ENCODE measurements at regions not wholly inside any gene's neighbourhood (a gene's known extent, or its start where the extent isn't known, plus 50 kb on each side); places are given as distances from the start of the nearest gene placed in this dataset.

DNA sequence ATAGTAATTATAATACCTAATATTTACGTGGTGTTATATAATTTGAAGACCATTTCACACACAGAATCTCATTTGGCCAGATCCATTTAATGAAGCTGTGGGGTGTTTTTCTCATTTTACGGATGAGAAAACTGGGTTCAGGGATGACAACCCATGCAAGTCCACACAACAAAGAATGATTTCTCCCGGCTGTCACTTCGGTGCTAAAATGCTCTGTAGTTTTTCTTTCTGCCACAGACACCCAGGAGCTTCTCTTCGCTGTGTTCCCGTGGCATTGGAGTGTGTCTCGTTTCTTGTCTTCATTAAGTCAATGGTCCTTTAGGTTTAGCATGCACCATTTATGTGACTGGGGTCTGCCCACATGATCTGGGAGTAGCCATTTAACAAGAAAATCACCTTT, 308.5 kb downstream of the ENC1 start:
- FAIRE-seq (no peak), DNase-seq (ENCODE audit: insufficient read length, low spot score) (no peak)

DNA sequence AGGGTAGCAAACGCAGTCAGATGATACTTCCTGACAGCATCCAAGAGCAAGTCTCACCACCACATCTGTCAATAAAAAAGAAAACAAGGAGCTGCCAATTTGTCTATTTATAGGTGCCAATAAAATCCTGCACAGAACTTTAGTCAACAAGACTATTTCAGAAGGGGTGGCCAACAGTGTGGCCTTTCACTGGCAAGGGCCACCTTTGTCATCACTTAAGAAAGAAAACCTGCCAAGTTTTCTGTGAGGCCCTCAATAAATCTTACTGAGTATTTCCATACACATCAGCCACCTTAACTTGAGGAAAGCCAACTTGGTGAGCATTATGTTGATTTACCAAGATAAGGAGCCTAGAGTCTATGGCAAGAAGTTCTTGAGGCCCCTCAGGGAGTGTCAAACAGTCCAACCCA, 312.3 kb downstream of the ENC1 start:
- no peak for FAIRE-seq

DNA sequence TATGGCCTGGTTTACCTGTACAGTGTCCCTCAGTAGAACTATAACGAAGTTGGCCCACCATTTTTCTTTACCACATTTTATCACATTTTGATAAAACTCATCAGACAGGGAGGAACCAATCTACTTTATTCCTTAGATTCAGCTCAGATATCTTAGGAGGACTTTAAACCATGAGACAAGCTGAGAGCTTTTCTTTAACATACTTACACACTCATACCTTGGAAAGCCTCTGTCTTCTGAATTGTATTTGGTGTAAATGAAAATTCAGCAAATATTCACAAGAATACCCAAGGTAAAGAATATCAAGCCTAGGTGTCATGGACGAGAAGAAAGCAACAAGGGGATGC, 313.2 kb downstream of the ENC1 start:
- no peak for FAIRE-seq
- no peak for DNase-seq (ENCODE audit: insufficient read length, low spot score)

More for the DNA sequence above, 312.3 kb downstream of the ENC1 start:
- DNase-seq (ENCODE audit: insufficient read length, low spot score): no peak

DNA sequence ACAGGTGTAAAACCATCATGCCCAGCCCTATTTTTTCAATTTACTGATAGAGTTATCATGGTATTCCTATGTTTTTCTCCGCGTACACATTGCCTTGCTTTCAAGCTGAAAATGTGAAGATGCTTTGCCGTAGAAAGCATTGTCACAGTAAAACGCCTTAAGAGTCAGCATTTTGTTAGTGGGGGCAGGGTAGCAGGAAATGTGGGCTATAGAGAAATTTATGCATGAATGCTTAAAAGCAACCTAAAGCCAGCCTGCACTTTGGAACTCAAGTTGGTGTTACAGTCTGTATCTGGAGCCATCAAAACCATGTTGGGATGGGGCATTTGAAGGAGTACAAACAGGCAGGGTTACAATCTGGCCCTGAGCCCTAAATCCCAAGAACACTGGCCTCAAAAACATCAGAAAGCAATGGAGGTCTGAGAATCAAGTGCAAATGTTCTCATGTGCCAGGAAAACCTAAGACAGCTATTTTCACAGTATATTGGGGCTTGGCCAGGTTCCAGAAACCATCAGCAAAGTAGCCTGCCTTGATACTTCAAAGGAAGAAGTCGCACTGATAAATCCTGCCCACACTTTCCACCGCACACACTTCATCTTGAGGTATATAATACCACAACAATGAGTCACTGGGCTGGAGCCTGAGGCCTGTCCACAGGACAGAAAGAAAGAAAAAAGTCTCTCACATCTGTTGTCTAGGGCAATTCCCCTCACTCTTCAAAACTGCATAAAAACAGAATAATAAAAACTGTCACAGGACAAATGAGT, 313.8 kb downstream of the ENC1 start:
- DNase-seq (ENCODE audit: insufficient read length, low spot score) (peak; percentile 23), FAIRE-seq (peak; percentile 82)

DNA sequence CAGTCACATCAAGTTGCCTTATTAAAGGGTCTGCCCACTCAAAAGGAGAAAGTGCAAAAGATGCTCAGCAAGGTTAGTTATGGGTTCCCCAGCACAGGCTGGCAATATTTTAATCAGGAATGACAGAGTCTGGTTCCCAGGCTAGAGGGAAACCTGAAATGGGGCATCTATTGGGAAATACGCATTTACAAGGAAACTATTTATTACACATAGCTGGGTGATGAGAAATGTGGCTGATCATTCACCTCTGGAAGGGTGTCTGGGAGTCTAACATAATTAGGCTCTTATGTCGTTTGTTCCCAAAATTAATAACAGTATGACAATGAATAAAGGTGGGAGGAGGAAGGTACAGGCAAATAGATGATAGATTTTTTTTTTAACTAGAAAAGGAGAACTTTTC, 314.7 kb downstream of the ENC1 start:
- FAIRE-seq (no peak), DNase-seq (ENCODE audit: insufficient read length, low spot score) (no peak)

DNA sequence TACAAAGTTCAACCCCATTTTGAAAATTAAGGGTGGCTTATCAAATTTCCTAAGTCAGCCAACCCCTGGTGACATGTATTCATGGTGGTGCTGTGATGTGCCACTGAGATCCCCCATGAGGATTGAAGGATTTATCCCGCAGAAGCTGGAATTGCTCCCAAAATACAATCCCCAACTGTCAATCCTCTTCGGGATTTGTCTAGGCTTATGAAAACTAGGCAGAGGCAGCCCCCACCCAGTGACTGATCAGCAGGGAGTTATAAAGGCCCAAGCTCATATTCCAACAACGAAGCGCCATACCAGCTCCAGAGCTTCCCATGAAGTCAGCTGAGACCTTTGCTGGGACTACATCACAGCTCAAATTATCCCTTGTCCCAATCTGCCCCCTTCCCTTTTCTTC, 316.0 kb downstream of the ENC1 start:
- no peak for FAIRE-seq
- no peak for DNase-seq (ENCODE audit: insufficient read length, low spot score)

DNA sequence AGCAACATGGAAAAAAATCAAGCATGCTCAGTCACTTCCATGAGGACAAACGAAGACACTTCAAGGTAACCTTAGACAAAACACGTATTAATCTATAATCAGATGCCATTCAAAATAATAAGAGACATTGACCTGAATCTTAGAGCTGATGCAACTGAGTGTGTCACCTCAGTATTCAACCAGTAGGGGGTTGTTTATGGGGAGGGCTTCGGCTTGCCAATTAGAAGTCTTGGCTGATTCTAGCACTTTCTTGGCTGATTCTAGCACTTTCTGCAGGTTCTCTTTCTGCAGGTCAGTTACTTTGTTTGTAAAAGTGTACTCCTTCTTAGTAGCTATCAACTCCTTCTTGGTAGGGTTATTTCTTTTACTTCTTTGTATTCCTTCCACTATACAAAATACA, 317.6 kb downstream of the ENC1 start:
- no peak for FAIRE-seq
- DNase-seq (ENCODE audit: insufficient read length, low spot score): no peak

DNA sequence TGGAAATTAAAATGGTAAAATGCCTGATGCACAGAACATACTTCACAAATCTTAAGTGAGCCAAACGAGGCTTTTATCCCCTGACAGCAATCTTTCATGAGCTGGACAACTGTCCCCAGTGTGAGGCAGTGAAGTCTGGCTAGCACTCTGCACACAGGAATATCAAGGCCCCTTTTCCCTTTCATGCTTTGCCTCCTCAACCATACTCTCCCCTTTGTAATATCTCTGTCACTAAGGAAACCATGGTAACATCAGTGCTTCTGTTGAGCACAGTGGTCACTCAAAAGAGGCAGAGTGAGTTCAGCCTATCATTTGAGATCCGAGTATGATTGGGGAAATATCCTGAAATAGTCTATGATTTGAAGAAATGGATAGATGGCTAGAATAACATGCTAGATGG, 318.3 kb downstream of the ENC1 start:
- FAIRE-seq (no peak), DNase-seq (ENCODE audit: insufficient read length, low spot score) (no peak)

DNA sequence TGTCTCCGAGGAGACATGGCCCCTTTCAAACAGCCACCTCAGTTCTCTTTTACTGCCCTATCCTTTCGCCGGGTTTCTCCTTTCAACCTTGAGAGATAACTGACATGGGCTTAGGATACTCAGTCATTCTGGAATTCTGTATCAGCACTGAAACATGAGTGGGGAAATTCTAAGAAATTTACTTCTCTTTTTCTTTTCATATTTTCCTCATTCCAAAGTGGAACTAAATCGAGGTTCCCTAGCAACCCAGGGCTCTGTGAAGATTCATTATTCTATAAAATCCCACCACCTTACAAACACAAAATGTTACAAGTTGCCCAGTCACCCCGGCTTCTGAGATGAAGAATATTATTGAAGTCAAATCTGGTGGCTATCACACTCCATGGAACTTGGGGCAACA, 319.2 kb downstream of the ENC1 start:
- no peak for FAIRE-seq
- no peak for DNase-seq (ENCODE audit: insufficient read length, low spot score)

DNA sequence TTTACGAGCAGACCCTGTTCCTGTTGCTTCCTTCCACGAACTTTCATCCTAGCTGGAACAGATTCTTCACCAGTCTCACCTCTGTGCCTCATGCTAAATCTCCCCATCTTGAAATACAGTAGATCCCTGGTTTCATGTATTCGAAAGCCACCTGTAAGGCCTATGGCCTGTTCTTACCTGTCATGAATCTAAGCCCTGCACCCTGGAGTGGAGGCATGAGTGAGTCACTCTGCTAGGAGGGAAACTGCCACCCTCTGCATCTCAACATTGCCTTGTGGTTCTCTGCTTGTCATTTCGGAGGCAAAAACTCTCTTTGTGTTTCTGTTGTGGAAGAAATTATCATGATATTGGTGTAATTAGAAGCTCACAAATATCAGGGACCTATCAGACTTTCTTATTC, 320.0 kb downstream of the ENC1 start:
- FAIRE-seq (no peak), DNase-seq (ENCODE audit: insufficient read length, low spot score) (no peak)

DNA sequence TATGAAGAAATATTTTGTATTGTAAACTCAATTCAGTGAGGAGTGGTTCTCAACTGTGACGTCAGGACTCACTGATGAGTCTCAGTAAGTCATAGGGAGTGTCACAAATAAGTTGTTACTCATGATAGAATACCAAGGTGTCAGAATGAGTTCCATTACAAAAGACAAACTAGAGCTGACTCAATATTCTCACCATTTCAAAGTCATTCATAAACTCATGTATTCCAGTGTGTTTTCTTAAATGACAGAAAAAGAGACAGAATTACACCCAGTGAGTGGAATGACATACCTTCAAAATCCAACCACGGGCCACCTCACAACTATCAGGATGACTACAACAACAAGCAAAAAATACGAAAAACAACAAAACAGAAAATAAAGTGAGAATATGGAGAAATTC, 321.5 kb downstream of the ENC1 start:
- DNase-seq (ENCODE audit: insufficient read length, low spot score) (no peak), FAIRE-seq (no peak)

DNA sequence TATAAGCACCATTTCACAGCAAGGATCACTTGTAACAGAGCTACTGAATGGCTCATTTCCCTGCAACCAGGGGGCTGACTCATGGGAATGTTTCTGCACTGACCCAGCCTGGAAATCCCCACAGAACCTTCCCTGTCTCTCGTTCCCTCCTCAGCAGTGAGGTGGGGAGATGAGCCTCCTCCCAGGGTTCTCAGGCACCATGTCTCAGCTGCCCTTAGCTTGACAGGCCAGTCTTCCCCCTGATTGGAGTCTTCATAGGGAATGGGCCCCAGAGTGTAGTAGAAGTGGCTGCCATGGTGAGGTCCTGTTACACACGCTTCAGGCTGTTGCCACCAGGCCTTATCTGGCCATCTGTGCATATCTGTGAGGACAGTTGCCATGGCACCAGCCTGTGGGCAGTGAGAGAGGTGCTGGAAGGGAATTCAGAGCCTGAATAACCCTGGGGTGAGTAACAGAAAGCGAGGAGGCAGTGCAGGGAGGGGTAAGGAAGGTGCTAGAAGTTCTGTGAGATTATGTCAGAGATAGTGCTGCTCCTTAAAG, 324.4 kb downstream of the ENC1 start:
- no peak for DNase-seq (ENCODE audit: insufficient read length, low spot score)
- no peak for FAIRE-seq

DNA sequence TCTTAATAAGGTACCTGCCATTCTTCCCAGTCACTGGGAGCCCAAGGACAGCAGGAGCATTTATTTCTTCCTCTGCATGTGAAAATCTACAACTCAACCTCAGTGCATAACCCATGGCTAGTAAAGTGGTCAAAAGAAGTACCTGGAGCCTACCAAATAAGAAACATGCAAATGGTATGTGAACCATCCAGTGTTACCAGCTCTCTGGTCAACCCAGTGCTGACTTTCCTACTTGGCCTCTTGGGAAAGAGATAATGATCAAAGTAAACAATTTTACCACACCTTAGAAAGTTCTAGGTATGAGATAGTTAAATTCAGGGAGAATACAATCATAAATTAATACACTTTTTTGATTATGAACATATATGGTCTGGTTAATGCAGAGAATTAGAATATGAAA, 325.6 kb downstream of the ENC1 start:
- FAIRE-seq: no peak
- no peak for DNase-seq (ENCODE audit: insufficient read length, low spot score)

DNA sequence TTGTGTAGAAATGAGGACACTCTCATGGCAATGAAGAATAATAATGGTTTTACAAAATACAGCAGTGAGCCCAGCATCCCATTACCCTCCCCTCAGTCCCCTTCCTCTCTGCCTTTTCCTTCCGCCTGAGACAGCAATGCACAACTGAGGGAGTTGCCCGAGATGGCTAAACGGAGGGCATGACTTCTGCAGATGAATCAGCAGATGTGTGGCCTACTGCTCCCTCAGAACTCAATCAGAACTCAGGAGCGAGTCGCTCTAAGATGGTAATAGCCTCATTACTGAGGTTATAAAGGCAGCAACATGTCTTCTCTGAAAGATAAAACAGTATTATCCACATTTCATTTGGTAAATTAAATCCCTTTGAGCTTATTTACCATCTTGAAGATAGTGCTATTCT, 326.6 kb downstream of the ENC1 start:
- FAIRE-seq: no peak
- no peak for DNase-seq (ENCODE audit: insufficient read length, low spot score)

DNA sequence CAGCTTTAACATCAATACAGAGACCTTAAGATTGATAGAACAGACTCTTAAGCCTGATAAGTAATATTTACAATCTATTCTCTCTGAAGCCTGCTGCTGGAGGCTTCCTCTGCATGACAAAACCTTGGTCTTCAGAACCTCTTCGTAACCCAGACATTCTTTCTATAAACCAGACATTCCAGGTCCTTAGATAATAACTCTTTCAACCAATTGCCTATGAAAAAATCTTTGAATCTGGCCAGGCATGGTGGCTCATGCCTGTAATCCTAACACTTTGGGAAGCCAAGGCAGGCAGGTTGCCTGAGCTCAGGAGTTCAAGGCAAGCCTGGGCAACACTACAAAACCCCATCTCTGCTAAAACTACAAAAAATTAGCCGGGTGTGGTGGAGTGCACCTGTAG, 327.8 kb downstream of the ENC1 start:
- FAIRE-seq (no peak), DNase-seq (ENCODE audit: insufficient read length, low spot score) (no peak)

DNA sequence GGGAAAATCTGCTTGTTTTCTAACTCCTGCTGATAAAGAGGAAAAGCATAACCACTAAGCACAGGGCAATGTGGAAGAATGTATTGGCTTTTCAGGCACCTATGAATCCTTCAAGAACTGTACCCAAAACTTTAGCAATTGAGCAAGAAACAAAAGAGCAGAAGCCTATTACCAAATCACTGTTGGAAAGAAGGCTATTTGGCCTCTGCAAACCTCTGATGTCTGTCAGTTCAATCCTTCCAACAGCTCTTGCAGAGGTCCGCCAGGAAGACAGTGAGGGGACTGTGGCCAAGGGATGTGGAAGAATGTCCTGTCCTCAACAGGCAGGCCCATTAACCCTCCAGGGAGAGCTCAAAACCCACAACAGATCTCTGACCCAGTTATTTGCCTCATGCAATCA, 328.6 kb downstream of the ENC1 start:
- DNase-seq (ENCODE audit: insufficient read length, low spot score) (no peak), FAIRE-seq (no peak)

DNA sequence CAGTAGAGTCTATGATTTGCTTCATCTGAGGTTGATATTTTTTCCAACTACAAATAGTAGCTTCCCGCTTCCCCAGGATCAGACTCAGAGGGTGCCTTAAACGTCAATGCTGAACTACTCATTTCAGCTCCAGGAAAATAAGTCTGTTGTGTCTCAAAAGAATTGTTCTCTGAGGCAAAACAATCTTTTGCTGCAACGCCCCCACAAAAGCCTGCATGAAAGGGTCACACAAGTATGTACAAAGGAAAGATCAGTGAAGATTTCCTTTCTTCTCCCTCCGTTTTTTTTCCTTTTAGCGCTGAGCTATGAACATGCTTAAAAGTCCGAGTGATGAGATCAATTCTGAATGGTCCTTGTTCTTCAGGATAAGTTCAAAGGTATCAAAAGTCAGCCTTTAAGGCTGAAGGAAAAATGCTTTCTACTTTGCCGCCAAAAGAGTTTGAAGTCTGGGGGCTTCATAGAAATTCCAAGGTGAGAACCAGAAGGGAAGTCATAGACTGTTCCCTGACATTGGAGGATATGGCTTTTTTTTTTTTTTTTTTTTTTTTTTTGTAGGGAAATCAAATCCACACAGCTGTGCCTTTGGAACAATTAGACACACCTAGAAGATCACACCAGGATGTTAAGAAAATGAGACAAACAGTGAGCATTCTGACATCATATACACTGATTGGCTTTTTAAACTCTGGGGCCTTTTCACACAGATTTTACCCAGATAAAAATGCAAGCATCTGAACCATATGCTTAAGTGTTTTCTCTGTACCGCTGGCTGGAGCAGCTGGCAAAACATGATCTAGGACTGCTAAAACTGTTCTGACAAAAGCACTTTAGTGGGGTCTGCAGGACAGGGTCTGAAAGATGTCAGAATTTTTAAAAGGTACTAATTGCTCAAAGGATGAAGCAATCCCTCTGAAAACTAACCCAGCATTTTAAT, 329.3 kb downstream of the ENC1 start:
- DNase-seq (ENCODE audit: insufficient read length, low spot score) (no peak), FAIRE-seq (no peak)

DNA sequence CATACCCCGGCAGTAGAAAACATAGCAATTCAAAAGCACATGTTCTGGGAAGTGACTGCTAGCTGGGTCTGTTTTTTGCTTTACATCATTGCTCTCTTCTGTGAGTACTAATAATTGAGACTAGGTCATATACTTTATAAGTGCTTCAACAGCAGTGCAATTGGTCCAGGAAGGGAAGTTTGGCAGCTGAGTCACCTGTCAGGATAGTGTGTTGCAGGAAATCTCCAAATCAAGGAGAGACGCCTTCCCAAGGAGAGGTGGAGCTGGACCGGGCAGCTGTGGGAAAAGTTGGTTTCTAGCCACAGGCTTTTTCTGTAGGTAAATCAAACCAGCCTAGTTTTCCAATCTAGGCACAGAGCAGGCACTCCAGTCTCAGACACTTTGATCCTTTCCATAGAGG, 330.1 kb downstream of the ENC1 start:
- no peak for FAIRE-seq
- no peak for DNase-seq (ENCODE audit: insufficient read length, low spot score)

DNA sequence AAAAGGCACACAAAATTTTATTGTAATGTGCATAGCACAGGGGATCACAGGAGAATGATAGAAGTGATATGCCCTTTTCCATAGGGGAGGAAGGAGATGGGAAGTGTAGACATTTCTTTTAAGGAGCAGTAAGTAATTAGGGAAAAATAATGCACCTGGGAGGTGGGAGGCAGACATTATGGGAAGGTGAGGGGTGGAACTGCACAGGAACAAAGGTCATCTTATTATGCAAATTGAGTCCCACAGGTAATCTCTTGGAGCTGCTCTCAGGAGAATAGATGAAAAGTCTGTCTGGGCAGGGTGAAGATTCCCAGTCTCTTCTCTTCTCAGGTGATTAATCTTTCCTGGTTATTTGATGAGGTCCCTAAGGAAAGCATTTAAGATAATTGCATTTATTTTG, 331.5 kb downstream of the ENC1 start:
- FAIRE-seq: no peak
- DNase-seq (ENCODE audit: insufficient read length, low spot score): no peak

DNA sequence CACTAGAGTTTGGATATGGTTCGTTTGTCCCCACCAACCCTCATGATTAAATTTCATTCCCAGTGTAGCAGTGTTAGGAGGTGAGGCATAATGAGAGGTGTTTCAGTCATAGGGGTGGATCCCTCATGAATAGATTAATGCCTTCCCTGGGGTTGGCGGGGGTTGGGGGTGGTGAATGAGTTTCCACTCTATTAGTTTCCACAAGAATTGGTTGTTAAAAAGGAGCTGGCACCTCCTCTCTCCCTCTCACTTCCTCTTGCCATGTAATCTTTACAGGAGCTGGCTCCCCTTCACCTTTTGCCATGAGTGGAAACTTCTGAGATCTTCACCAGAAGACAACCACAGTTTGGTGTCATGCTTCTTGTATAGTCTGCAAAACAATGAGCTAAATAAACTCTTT, 333.7 kb downstream of the ENC1 start:
- FAIRE-seq (no peak), DNase-seq (ENCODE audit: insufficient read length, low spot score) (no peak)

DNA sequence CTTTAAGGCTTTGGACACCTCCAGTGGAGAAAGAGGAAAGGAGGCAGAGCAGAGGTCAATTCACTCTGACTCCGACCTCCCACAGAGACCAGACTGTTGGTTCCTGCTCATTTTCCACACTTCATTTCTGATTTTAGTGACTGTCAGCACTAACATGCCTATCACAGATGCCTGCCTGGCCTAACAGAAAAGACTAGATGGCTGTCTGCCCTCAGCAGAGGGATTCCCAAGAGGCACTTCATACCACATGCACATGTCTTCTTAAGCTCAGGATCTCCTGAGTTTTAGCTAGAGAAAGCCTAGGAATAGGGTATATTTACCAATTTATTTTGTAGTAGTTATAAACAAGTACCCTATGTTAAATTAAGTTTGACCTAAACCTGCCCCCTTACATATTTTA, 336.0 kb downstream of the ENC1 start:
- DNase-seq (ENCODE audit: insufficient read length, low spot score) (no peak), FAIRE-seq (no peak)

DNA sequence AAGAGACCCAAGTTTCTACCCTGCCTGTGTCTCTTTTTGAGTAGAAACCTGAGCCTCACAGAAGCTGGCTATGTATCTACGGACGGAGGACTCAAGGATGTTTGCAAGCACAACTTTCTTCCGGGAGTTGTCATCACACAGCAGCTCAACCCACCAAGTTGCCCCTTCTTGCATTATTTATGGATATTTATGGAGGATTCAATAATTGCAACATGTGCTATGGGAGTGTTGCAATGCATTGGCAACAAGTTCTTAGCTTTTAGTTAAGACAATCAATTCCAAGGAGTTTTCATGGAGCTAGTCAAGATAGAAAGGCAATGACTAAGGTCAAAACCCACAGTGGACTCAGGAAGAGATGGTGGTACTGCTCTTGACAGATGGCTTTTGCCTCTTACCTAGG, 336.9 kb downstream of the ENC1 start:
- DNase-seq (ENCODE audit: insufficient read length, low spot score) (no peak), FAIRE-seq (no peak)

Measured in GM19239 (cell line).